ENCODE measurements at regions not wholly inside any gene's neighbourhood (a gene's known extent, or its start where the extent isn't known, plus 50 kb on each side); places are given as distances from the start of the nearest gene placed in this dataset.

GRCh38 chr10:63752318-63752717 lies 231.1 kb downstream of the REEP3 start:
- Histone ChIP-seq H3K27ac (ENCODE audit: low read depth) (no peak overlapping the region), H4K20me1 (replicated peaks; ENCODE audit: insufficient read depth) (no peaks in the 10 kb centered on the region), H3K36me3 (ENCODE audit: insufficient read depth) (no peaks in the 10 kb centered on the region), H3K4me3 (no peak overlapping the region), H3F3A (replicated peaks; ENCODE audit: low read depth) (no peaks in the 10 kb centered on the region), H3K27me3 (ENCODE audit: insufficient read depth) (no peaks in the 10 kb centered on the region), H3K79me2 (replicated peaks; ENCODE audit: insufficient read depth) (no peaks in the 10 kb centered on the region), H3K9me2 (ENCODE audit: insufficient read depth) (no peaks in the 10 kb centered on the region), H2AFZ (no peak overlapping the region; the same call in 1 of the 2 replicates), H3K4me2 (no peak overlapping the region), H3K4me1 (ENCODE audit: insufficient read depth) (0 out of 2 replicates have a peak, but pooled peaks cover 3% of the 10 kb centered on the region)
- Mint-ChIP-seq H3K36me3 (ENCODE audit: low read depth) (no peaks in the 10 kb centered on the region), H3K4me1 (peaks cover 8% of the 10 kb centered on the region; the same call in 2 of the 3 replicates), H3K27me3 (ENCODE audit: insufficient read depth, low read depth, poor library complexity) (peaks cover 4% of the 10 kb centered on the region), H3K27ac (no peak overlapping the region), H3K9me3 (no peaks in the 10 kb centered on the region; the same call in 2 of the 3 replicates), H3K4me3 (no peak overlapping the region)
- DNase-seq (ENCODE audit: low spot score) (peak; percentile 53), ATAC-seq (no peak; the same call in 2 of the 3 replicates)
- TF ChIP-seq ZNF331 (CRISPR knock-in tag; IDR thresholded peaks at IDR 0.05; ENCODE audit: low read depth) (no peak), EZH2 (IDR thresholded peaks at IDR 0.05; ENCODE audit: low read depth, unreplicated experiment) (no peak)

- Histone ChIP-seq H4K20me1 (replicated peaks; ENCODE audit: insufficient read depth) (no peaks in the 10 kb centered on the region), H3K9me2 (ENCODE audit: insufficient read depth) (no peaks in the 10 kb centered on the region), H3K36me3 (ENCODE audit: insufficient read depth) (no peaks in the 10 kb centered on the region), H3K4me2 (no peak overlapping the region), H3K4me1 (ENCODE audit: insufficient read depth) (0 out of 2 replicates have a peak, but pooled peaks cover 3% of the 10 kb centered on the region), H3F3A (replicated peaks; ENCODE audit: low read depth) (no peaks in the 10 kb centered on the region), H3K4me3 (no peak overlapping the region), H3K27ac (ENCODE audit: low read depth) (no peak overlapping the region), H3K27me3 (ENCODE audit: insufficient read depth) (no peaks in the 10 kb centered on the region), H2AFZ (no peak overlapping the region), H3K79me2 (replicated peaks; ENCODE audit: insufficient read depth) (no peaks in the 10 kb centered on the region)
- H3K27me3 Mint-ChIP-seq (ENCODE audit: insufficient read depth, low read depth, poor library complexity), result peaks cover 4% of the 10 kb centered on the region
- no peak overlapping the region for H3K4me3 Mint-ChIP-seq
- peaks cover 8% of the 10 kb centered on the region; the same call in 2 of the 3 replicates for H3K4me1 Mint-ChIP-seq
- H3K27ac Mint-ChIP-seq, result no peak overlapping the region
- H3K36me3 Mint-ChIP-seq (ENCODE audit: low read depth), result no peaks in the 10 kb centered on the region
- no peaks in the 10 kb centered on the region for H3K9me3 Mint-ChIP-seq
- ATAC-seq (no peak), DNase-seq (ENCODE audit: low spot score) (no peak)
- TF ChIP-seq STAT1 (IDR thresholded peaks at IDR 0.05; ENCODE audit: unreplicated experiment), result no peak
- TF ChIP-seq REST (IDR thresholded peaks at IDR 0.05; ENCODE audit: unreplicated experiment), result no peak
- no peak for TF ChIP-seq ZNF462 (CRISPR knock-in tag; IDR thresholded peaks at IDR 0.05)
- no peak for TF ChIP-seq ZNF331 (CRISPR knock-in tag; IDR thresholded peaks at IDR 0.05; ENCODE audit: low read depth)
- no peak for TF ChIP-seq CREB1 (CRISPR knock-in tag; IDR thresholded peaks at IDR 0.05; ENCODE audit: low read depth)
- no peak for TF ChIP-seq POLR2AphosphoS5 (IDR thresholded peaks at IDR 0.05; ENCODE audit: low read depth)
- no peak for TF ChIP-seq EZH2phosphoT487 (IDR thresholded peaks at IDR 0.05; ENCODE audit: unreplicated experiment)
- no peak for TF ChIP-seq JUNB (IDR thresholded peaks at IDR 0.05; ENCODE audit: unreplicated experiment)
- TF ChIP-seq ETS1 (IDR thresholded peaks at IDR 0.05), result no peak
These were observed 232.6 kb downstream of the REEP3 start for GRCh38 chr10:63753808-63754207.
